H1 (cell line): ENCODE measurements at regions not wholly inside any gene's neighbourhood (a gene's known extent, or its start where the extent isn't known, plus 50 kb on each side); places are given as distances from the start of the nearest gene placed in this dataset.

Experiments
- CTCF ChIA-PET: fragments of 300-600 bp; sonication (Branson Sonifier 250); formaldehyde crosslinking; loops from one replicate; lab custom pipeline; 2021; ENCODE audit not compliant: partially characterized antibody; lab: Charles Lee
- POLR2A ChIA-PET: fragments of 300-600 bp; sonication (Branson Sonifier 250); formaldehyde crosslinking; loops from one replicate; lab custom pipeline; 2021; ENCODE audit warnings: inconsistent platforms; ENCODE audit not compliant: partially characterized antibody; lab: Charles Lee
- DNase-seq, 2 experiments: peaks; one replicate each; pipeline versions ENCODE4 v3.0.0 to v3.0.0-alpha.2; 2010 to 2022; ENCODE audit warnings: low spot score in 2 of 2, low read depth in 1 of 2, mixed read lengths in 1 of 2
- FAIRE-seq: peaks from 2 replicates; lab custom pipeline; 2011; peaks lifted over from hg19 to GRCh38; lab: Jason Lieb, UNC
- H2AFZ ChIP-seq: 2 replicates; pipeline ENCODE4 v1.8.1; 2012; ENCODE audit warnings: low read length, inconsistent platforms
- H2AK5ac ChIP-seq: 2 replicates; pipeline ENCODE4 v1.6.1; 2013; ENCODE audit warnings: low read depth, low read length
- H2BK120ac ChIP-seq: replicated peaks from 2 replicates; pipeline ENCODE3; 2013; ENCODE audit warnings: low read depth, low read length, inconsistent platforms
- H2BK12ac ChIP-seq: 2 replicates; pipeline ENCODE4 v1.6.1; 2013; ENCODE audit warnings: low read depth, low read length
- H2BK15ac ChIP-seq: 2 replicates; pipeline ENCODE4 v1.6.1; 2013; ENCODE audit warnings: low read length
- H2BK20ac ChIP-seq: 2 replicates; pipeline ENCODE4 v1.6.1; 2013; ENCODE audit warnings: low read length
- H2BK5ac ChIP-seq: 2 replicates; pipeline ENCODE4 v1.6.1; 2013; ENCODE audit warnings: low read depth, low read length
- H3K14ac ChIP-seq: 2 replicates; pipeline ENCODE4 v1.6.1; 2013; ENCODE audit warnings: inconsistent platforms; ENCODE audit not compliant: insufficient read length
- H3K18ac ChIP-seq: 2 replicates; pipeline ENCODE4 v1.6.1; 2013; ENCODE audit warnings: low read length; ENCODE audit errors: extremely low read depth
- H3K23ac ChIP-seq: 2 replicates; pipeline ENCODE4 v1.6.1; 2013; ENCODE audit warnings: inconsistent platforms; ENCODE audit not compliant: insufficient read length
- H3K23me2 ChIP-seq: 2 replicates; pipeline ENCODE4 v1.6.1; 2013; ENCODE audit warnings: low read depth, low read length
- H3K27ac ChIP-seq: 2 replicates; pipeline ENCODE4 v1.6.1; 2011; ENCODE audit warnings: low read depth, low read length, inconsistent platforms
- H3K27me3 ChIP-seq, 4 experiments: replicated peaks in 1 of 4; 1 replicate in 1 of 4; 2 replicates in 3 of 4; pipeline versions ENCODE4 v1.6.1 to v1.8.1; 2011 to 2013; ENCODE audit warnings: low read length in 3 of 4, mild to moderate bottlenecking in 3 of 4, inconsistent platforms in 2 of 4, mixed read lengths in 2 of 4, moderate library complexity in 1 of 4; ENCODE audit not compliant: control insufficient read depth in 3 of 4, insufficient read depth in 3 of 4; ENCODE audit errors: extremely low read depth in 1 of 4
- H3K36me3 ChIP-seq, 4 experiments: 2 replicates each; pipeline versions ENCODE4 v1.6.1 to v1.8.1; 2011 to 2013; ENCODE audit warnings: mild to moderate bottlenecking in 4 of 4, low read length in 3 of 4, moderate library complexity in 2 of 4, control low read depth in 1 of 4, inconsistent platforms in 1 of 4; ENCODE audit not compliant: insufficient read depth in 4 of 4, control insufficient read depth in 2 of 4
- H3K4ac ChIP-seq: replicated peaks from 2 replicates; pipeline ENCODE3; 2013; ENCODE audit warnings: low read length, low read depth, mixed read lengths, inconsistent platforms; ENCODE audit not compliant: insufficient read length
- H3K4me1 ChIP-seq, 4 experiments: replicated peaks in 1 of 4; 1 replicate in 1 of 4; 2 replicates in 3 of 4; pipeline versions ENCODE4 v1.6.1 to v1.8.1; 2011 to 2013; ENCODE audit warnings: low read length in 3 of 4, inconsistent platforms in 2 of 4, mixed read lengths in 1 of 4; ENCODE audit not compliant: insufficient read depth in 4 of 4, control insufficient read depth in 3 of 4
- H3K4me2 ChIP-seq, 2 experiments: 2 replicates each; pipeline versions ENCODE4 v1.6.1 to v1.8.1; 2011 to 2013; ENCODE audit warnings: low read depth in 2 of 2, low read length in 2 of 2, control low read depth in 1 of 2, inconsistent platforms in 1 of 2, mild to moderate bottlenecking in 1 of 2; ENCODE audit not compliant: insufficient read depth in 1 of 2
- H3K4me3 ChIP-seq, 4 experiments: fragments of 200-600, 300-600 bp in 1 of 4; sonication (generic), shearing (Covaris generic), sonication (Bioruptor Twin) in 1 of 4; 2 replicates each; pipeline versions ENCODE4 v1.5.1 to v1.8.1; 2011 to 2016; ENCODE audit warnings: low read length in 4 of 4, low read depth in 3 of 4, control low read depth in 2 of 4, inconsistent platforms in 2 of 4, mild to moderate bottlenecking in 2 of 4, mixed read lengths in 1 of 4, moderate library complexity in 1 of 4; ENCODE audit not compliant: insufficient read depth in 2 of 4; ENCODE audit errors: extremely low read depth in 1 of 4
- H3K56ac ChIP-seq: replicated peaks from 2 replicates; pipeline ENCODE3; 2013; ENCODE audit warnings: low read depth, mild to moderate bottlenecking, mixed read lengths, low read length, inconsistent platforms; ENCODE audit not compliant: insufficient read length
- H3K79me1 ChIP-seq: 2 replicates; pipeline ENCODE4 v1.6.1; 2013; ENCODE audit warnings: low read depth, low read length, control low read depth
- H3K79me2 ChIP-seq, 2 experiments: 2 replicates each; pipeline versions ENCODE4 v1.6.1 to v1.8.1; 2012 to 2013; ENCODE audit warnings: low read length in 2 of 2, mild to moderate bottlenecking in 2 of 2, inconsistent platforms in 1 of 2; ENCODE audit not compliant: insufficient read depth in 2 of 2, control insufficient read depth in 1 of 2
- H3K9ac ChIP-seq, 4 experiments: replicated peaks in 1 of 4; 1 replicate in 1 of 4; 2 replicates in 3 of 4; pipeline versions ENCODE4 v1.6.1 to v1.8.1; 2011 to 2013; ENCODE audit warnings: low read depth in 3 of 4, low read length in 3 of 4, control low read depth in 2 of 4, mild to moderate bottlenecking in 2 of 4, moderate library complexity in 2 of 4, inconsistent platforms in 1 of 4; ENCODE audit errors: extremely low read depth in 1 of 4
- H3K9me3 ChIP-seq, 2 experiments: 2 replicates each; pipeline versions ENCODE4 v1.6.1 to v1.8.1; 2012 to 2013; ENCODE audit warnings: mild to moderate bottlenecking in 2 of 2, moderate library complexity in 2 of 2, control low read depth in 1 of 2, inconsistent platforms in 1 of 2, low read depth in 1 of 2, low read length in 1 of 2, mixed read lengths in 1 of 2; ENCODE audit not compliant: insufficient read depth in 2 of 2
- H4K20me1 ChIP-seq, 2 experiments: replicated peaks in 1 of 2; 2 replicates each; pipeline versions ENCODE3 to v1.8.1; 2011 to 2013; ENCODE audit warnings: inconsistent platforms in 2 of 2, low read length in 2 of 2, mild to moderate bottlenecking in 1 of 2; ENCODE audit not compliant: insufficient read depth in 2 of 2, control insufficient read depth in 1 of 2
- H4K5ac ChIP-seq: 2 replicates; pipeline ENCODE4 v1.6.1; 2013; ENCODE audit warnings: low read length, low read depth, mixed read lengths, inconsistent platforms; ENCODE audit not compliant: insufficient read length
- H4K8ac ChIP-seq: 2 replicates; pipeline ENCODE4 v1.8.0; 2013; ENCODE audit warnings: mild to moderate bottlenecking, moderate library complexity, low read length, inconsistent platforms; ENCODE audit not compliant: insufficient read depth; ENCODE audit errors: extremely low read depth
- H4K91ac ChIP-seq: replicated peaks from 2 replicates; pipeline ENCODE3; 2013; ENCODE audit warnings: low read length, mixed read lengths, inconsistent platforms; ENCODE audit not compliant: insufficient read length
- ASH2L ChIP-seq: fragments of 200-600, 300-600 bp; sonication (generic); IDR thresholded peaks from one replicate; pipeline ENCODE4 v1.7.1; 2017; ENCODE audit warnings: low read length
- BACH1 ChIP-seq: IDR thresholded peaks from 2 replicates; pipeline ENCODE4 v1.6.1; 2012; ENCODE audit warnings: low read length, improper control_type of control experiment
- BRCA1 ChIP-seq: IDR thresholded peaks from 2 replicates; pipeline ENCODE4 v1.6.1; 2012; ENCODE audit warnings: low read depth, low read length, improper control_type of control experiment
- CBX5 ChIP-seq: fragments of 300-800, 300-1000 bp; sonication (generic); IDR thresholded peaks from 2 replicates; pipeline ENCODE4 v1.7.1; 2016; ENCODE audit warnings: antibody characterized with exemption, low read length, low read depth
- CBX8 ChIP-seq: fragments of 300-800, 300-1000 bp; sonication (generic); IDR thresholded peaks from 2 replicates; pipeline ENCODE4 v1.7.1; 2016; ENCODE audit warnings: low read depth, low read length, borderline replicate concordance
- CHD1 ChIP-seq: IDR thresholded peaks from 2 replicates; pipeline ENCODE4 v1.6.1; 2012; ENCODE audit warnings: low read depth, low read length, improper control_type of control experiment
- JUN ChIP-seq: IDR thresholded peaks from 2 replicates; pipeline ENCODE4 v1.6.1; 2011; ENCODE audit warnings: low read depth, mild to moderate bottlenecking, improper control_type of control experiment, low read length
- KDM4A ChIP-seq: IDR thresholded peaks from one replicate; pipeline ENCODE4 v1.7.1; 2012; ENCODE audit warnings: low read depth, mild to moderate bottlenecking, moderate library complexity, low read length, inconsistent platforms; ENCODE audit not compliant: severe bottlenecking
- POU5F1 ChIP-seq: IDR thresholded peaks from 2 replicates; pipeline ENCODE4 v1.6.1; 2011; ENCODE audit warnings: low read depth, mild to moderate bottlenecking, low read length, moderate library complexity
- RBBP5 ChIP-seq: IDR thresholded peaks from 2 replicates; pipeline ENCODE4 v1.7.1; 2012; ENCODE audit warnings: low read depth, mild to moderate bottlenecking, inconsistent platforms, low read length, moderate library complexity, borderline replicate concordance
- SAP30 ChIP-seq: fragments of 300-600 bp; sonication (generic); IDR thresholded peaks from 2 replicates; pipeline ENCODE4 v1.7.1; 2012; ENCODE audit warnings: low read length, moderate library complexity, mild to moderate bottlenecking, inconsistent platforms; ENCODE audit not compliant: insufficient read depth, insufficient replicate concordance
- SIRT6 ChIP-seq: IDR thresholded peaks from one replicate; pipeline ENCODE4 v1.7.1; 2012; ENCODE audit warnings: low read length, inconsistent platforms
- SUZ12 ChIP-seq: fragments of 200-600 bp; sonication (generic); IDR thresholded peaks from 2 replicates; pipeline ENCODE4 v1.6.1; 2012; ENCODE audit warnings: mild to moderate bottlenecking, inconsistent platforms, low read length, moderate library complexity, mixed read lengths
- TAF1 ChIP-seq: IDR thresholded peaks from 2 replicates; pipeline ENCODE4 v1.6.1; 2011; ENCODE audit warnings: mild to moderate bottlenecking, low read depth, low read length
- WGBS, 2 experiments: shearing (Covaris generic) in 1 of 2; methylation state at CpG; one replicate each; pipeline versions ENCODE4 v1.1.6 to v1.1.7; 2013 to 2015; ENCODE audit warnings: low lambda C conversion rate in 2 of 2, mixed read lengths in 2 of 2, inconsistent platforms in 1 of 2, low coverage in 1 of 2, missing lambda C conversion rate in 1 of 2; ENCODE audit not compliant: insufficient replicate concordance in 2 of 2, insufficient coverage in 1 of 2, insufficient read length in 1 of 2; ENCODE audit errors: extremely low coverage in 1 of 2, missing lambda C conversion rate in 1 of 2; 5-methylcytosine and 5-hydroxymethylcytosine counted together

GRCh38 chr15:96888764-96889163, 558.3 kb downstream of the NR2F2 start:
- Histone ChIP-seq H3K9me3 (no peaks in the 10 kb centered on the region), H3K14ac (no peak overlapping the region), H3K56ac (no peak overlapping the region), H3K18ac (no peak overlapping the region), H2BK20ac (no peak overlapping the region), H3K79me2 (no peaks in the 10 kb centered on the region), H4K8ac (no peak overlapping the region), H2BK15ac (no peak overlapping the region), H2BK12ac (no peak overlapping the region), H3K27ac (no peak overlapping the region), H3K27me3 (no peaks in the 10 kb centered on the region), H3K9ac (no peak overlapping the region), H2BK5ac (no peak overlapping the region), H4K91ac (peak overlapping the region; percentile 32), H3K23ac (no peak overlapping the region), H3K4me3 (no peak overlapping the region), H3K4ac (no peak overlapping the region), H4K20me1 (no peaks in the 10 kb centered on the region), H3K79me1 (no peaks in the 10 kb centered on the region), H3K23me2 (peaks cover 2% of the 10 kb centered on the region; the same call in 1 of the 2 replicates), H4K5ac (no peak overlapping the region), H2BK120ac (no peak overlapping the region), H3K4me2 (no peak overlapping the region), H3K36me3 (no peaks in the 10 kb centered on the region), H2AK5ac (no peak overlapping the region), H3K4me1 (peaks cover 0 to 16% (median 0%) of the 10 kb centered on the region in 4 experiments; a peak in 2 of 7 replicates), H2AFZ (no peak overlapping the region; the same call in 1 of the 2 replicates)
- DNase-seq (no peak), FAIRE-seq (no peak)
- POLR2A ChIA-PET: no interaction called here
- CTCF ChIA-PET: interaction anchor here (0.6 kb wide), 1 partner anchor 287 kb away, joined by 4 read pairs; no protein-coding TSS in a partner anchor
- whole genome bisulfite sequencing, 2 experiments: 76% methylated on average over 1 of the region's 1 CpG; no CpG with 5 or more reads in 1 of the 2 experiments
- TF ChIP-seq CHD1 (no peak), BACH1 (no peak), RBBP5 (no peak), JUN (no peak), SUZ12 (no peak), SIRT6 (no peak), KDM4A (no peak), BRCA1 (no peak), CBX5 (no peak), TAF1 (no peak), SAP30 (no peak), POU5F1 (no peak), ASH2L (no peak), CBX8 (no peak)
